Activated CD8-positive, alpha-beta T cell treated with anti-CD3 and anti-CD28 coated beads for 36 hours (primary cell): ENCODE measurements at regions not wholly inside any gene's neighbourhood (a gene's known extent, or its start where the extent isn't known, plus 50 kb on each side); places are given as distances from the start of the nearest gene placed in this dataset.

Experiments used
- ATAC-seq: fragments of 200-7000 bp; cut with Tn5 transposase; one replicate; pipeline ENCODE4 v1.10.0; 2021; ENCODE audit warnings: mild to moderate bottlenecking, moderate library complexity
- CTCF ChIA-PET: fragments of 350-600 bp; sonication (Branson Sonifier 250); formaldehyde crosslinking; loops from one replicate; lab custom pipeline; 2021; ENCODE audit warnings: antibody characterized with exemption; lab: Charles Lee
- POLR2A ChIA-PET: fragments of 350-600 bp; sonication (Branson Sonifier 250); formaldehyde crosslinking; loops from one replicate; lab custom pipeline; 2021; ENCODE audit warnings: antibody characterized with exemption; lab: Charles Lee
- DNase-seq: peaks from one replicate; pipeline ENCODE4 v3.0.0-alpha.2; 2020
- H3K27ac Mint-ChIP-seq: one replicate; pipeline ENCODE4 v1.8.0; 2021; ENCODE audit warnings: mild to moderate bottlenecking, mixed read lengths
- H3K27me3 Mint-ChIP-seq: one replicate; pipeline ENCODE4 v1.8.0; 2021; ENCODE audit warnings: mixed read lengths
- H3K36me3 Mint-ChIP-seq: one replicate; pipeline ENCODE4 v1.8.0; 2021; ENCODE audit warnings: low read depth, mixed read lengths
- H3K4me1 Mint-ChIP-seq: one replicate; pipeline ENCODE4 v1.8.0; 2021; ENCODE audit warnings: low read depth, mixed read lengths
- H3K4me3 Mint-ChIP-seq: one replicate; pipeline ENCODE4 v1.8.0; 2021; ENCODE audit warnings: mild to moderate bottlenecking, moderate library complexity, mixed read lengths
- H3K9me3 Mint-ChIP-seq: one replicate; pipeline ENCODE4 v1.8.0; 2021; ENCODE audit warnings: mixed read lengths
- CTCF ChIP-seq: fragments of 200-600 bp; IDR thresholded peaks from one replicate; pipeline ENCODE4 v1.8.0; 2022; ENCODE audit warnings: antibody characterized with exemption, mild to moderate bottlenecking
- intact Hi-C: fragments of 100-400 bp; cut with micrococcal nuclease; formaldehyde crosslinking; loops from one replicate; pipeline ENCODE4 v1.10.0; 2022

- Mint-ChIP-seq H3K27ac (no peak overlapping the region), H3K4me1 (peaks cover 2% of the 10 kb centered on the region), H3K4me3 (no peak overlapping the region), H3K36me3 (no peaks in the 10 kb centered on the region), H3K9me3 (no peaks in the 10 kb centered on the region), H3K27me3 (peaks cover 4% of the 10 kb centered on the region)
- intact Hi-C loops, result no loop called here
- ChIA-PET CTCF (no interaction called here), POLR2A (no interaction called here)
- no peak for DNase-seq
- no peak for TF ChIP-seq CTCF
- ATAC-seq, result no peak
These were observed 227.5 kb downstream of the CTTN start for GRCh38 chr11:70625582-70626518.

- Mint-ChIP-seq H3K4me1 (peaks cover 2% of the 10 kb centered on the region), H3K27ac (no peak overlapping the region), H3K4me3 (no peak overlapping the region), H3K27me3 (peaks cover 4% of the 10 kb centered on the region), H3K9me3 (no peaks in the 10 kb centered on the region), H3K36me3 (no peaks in the 10 kb centered on the region)
- ATAC-seq (no peak), DNase-seq (no peak)
- intact Hi-C loops, result no loop called here
- POLR2A ChIA-PET, result no interaction called here
- CTCF ChIA-PET, result no interaction called here
- TF ChIP-seq CTCF, result no peak
These were observed 228.9 kb downstream of the CTTN start for GRCh38 chr11:70627219-70627618.

- H3K27me3 Mint-ChIP-seq, result peaks cover 4% of the 10 kb centered on the region
- H3K27ac Mint-ChIP-seq, result no peak overlapping the region
- H3K36me3 Mint-ChIP-seq, result no peaks in the 10 kb centered on the region
- no peaks in the 10 kb centered on the region for H3K9me3 Mint-ChIP-seq
- H3K4me3 Mint-ChIP-seq, result no peak overlapping the region
- no peak for ATAC-seq
- no peak for TF ChIP-seq CTCF
- no peak for DNase-seq
- intact Hi-C loops, result no loop called here
- peaks cover 2% of the 10 kb centered on the region for H3K4me1 Mint-ChIP-seq
- ChIA-PET POLR2A (no interaction called here), CTCF (no interaction called here)
These were observed 230.0 kb downstream of the CTTN start for GRCh38 chr11:70628176-70628854.

GRCh38 chr11:70628855-70629844 is 230.8 kb downstream of the CTTN start:
- ATAC-seq (no peak), DNase-seq (no peak)
- TF ChIP-seq CTCF, result no peak
- Mint-ChIP-seq H3K4me3 (no peak overlapping the region), H3K27me3 (peaks cover 4% of the 10 kb centered on the region), H3K9me3 (no peaks in the 10 kb centered on the region), H3K27ac (no peak overlapping the region), H3K4me1 (peaks cover 2% of the 10 kb centered on the region), H3K36me3 (no peaks in the 10 kb centered on the region)
- intact Hi-C loops, result no loop called here
- POLR2A ChIA-PET, result no interaction called here
- CTCF ChIA-PET, result no interaction called here
